ENCODE measurements at regions not wholly inside any gene's neighbourhood (a gene's known extent, or its start where the extent isn't known, plus 50 kb on each side); places are given as distances from the start of the nearest gene placed in this dataset.

DNA sequence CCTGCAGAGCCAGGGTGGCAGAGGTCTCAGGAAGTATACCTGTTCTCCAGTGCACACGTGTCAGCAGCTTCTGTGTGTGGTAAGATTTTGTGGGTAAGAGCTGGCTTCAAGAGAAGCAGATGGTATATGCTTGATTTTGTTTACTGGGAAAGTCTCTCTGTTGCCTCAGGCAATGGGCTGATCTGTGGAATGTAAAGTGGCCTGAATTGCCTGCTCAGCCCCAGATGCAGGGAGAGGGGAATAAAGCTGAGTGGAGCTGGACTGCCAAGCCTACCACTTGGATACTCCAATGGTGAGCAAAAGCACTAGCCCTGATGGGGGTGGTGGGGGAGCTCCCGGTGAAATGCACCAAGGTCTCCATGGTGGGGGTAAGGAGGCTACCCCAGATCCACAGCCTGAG lies 156.1 kb downstream of the WDR11 start:
- no peak overlapping the region for H3K27ac ChIP-seq (ENCODE audit: low read length)
- no peak overlapping the region for H3K4me3 ChIP-seq (ENCODE audit: low read length)
- no peaks in the 10 kb centered on the region for H3K9me2 ChIP-seq (ENCODE audit: insufficient read depth, low read length)
- H3K9me3 ChIP-seq (ENCODE audit: low read length), result peaks cover 8% of the 10 kb centered on the region
- H3F3A ChIP-seq (ENCODE audit: insufficient read depth, low read length, poor library complexity, severe bottlenecking), result no peaks in the 10 kb centered on the region
- no peaks in the 10 kb centered on the region for H3K27me3 ChIP-seq (ENCODE audit: insufficient read depth, low read depth, low read length)
- H2AFZ ChIP-seq (ENCODE audit: low read depth, low read length), result no peak overlapping the region
- TF ChIP-seq SMC3 (conservative IDR thresholded peaks at IDR 0.05; ENCODE audit: poor library complexity) (no peak), EP300 (conservative IDR thresholded peaks at IDR 0.05; ENCODE audit: poor library complexity, severe bottlenecking) (no peak), RAD21 (conservative IDR thresholded peaks at IDR 0.05) (no peak), POLR2AphosphoS5 (IDR thresholded peaks at IDR 0.05) (no peak)
- H4K20me1 ChIP-seq (ENCODE audit: insufficient read depth), result no peaks in the 10 kb centered on the region
- no peaks in the 10 kb centered on the region for H3K36me3 ChIP-seq (ENCODE audit: insufficient read depth, low read length)
- H3K9ac ChIP-seq (ENCODE audit: low read length), result no peak overlapping the region
- no peak overlapping the region for H3K4me2 ChIP-seq (ENCODE audit: low read length)
- no peaks in the 10 kb centered on the region for H3K79me2 ChIP-seq (replicated peaks; ENCODE audit: insufficient read depth, low read length)

DNA sequence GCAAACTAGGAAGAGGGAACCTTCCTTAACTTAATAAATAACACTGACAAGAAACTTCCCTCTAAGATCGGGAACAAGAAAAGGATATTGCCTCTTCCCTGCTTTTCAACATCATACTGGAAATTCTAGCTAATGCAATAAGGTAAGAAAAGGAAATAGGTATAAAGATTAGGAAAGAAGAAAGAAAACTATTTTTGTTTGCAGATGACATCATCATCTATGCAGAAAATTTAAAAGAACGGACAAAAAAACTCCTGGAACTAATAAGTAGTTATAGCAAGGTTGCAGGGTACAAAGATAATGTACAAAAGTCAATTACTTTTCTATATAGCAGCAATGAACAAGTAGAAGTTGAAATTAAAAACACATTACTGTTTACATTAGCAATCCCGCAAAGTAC lies 164.8 kb downstream of the WDR11 start:
- Histone ChIP-seq H3K4me2 (ENCODE audit: low read length) (no peak overlapping the region), H3K9me2 (ENCODE audit: insufficient read depth, low read length) (no peaks in the 10 kb centered on the region), H3K27me3 (ENCODE audit: insufficient read depth, low read depth, low read length) (no peaks in the 10 kb centered on the region), H2AFZ (ENCODE audit: low read depth, low read length) (no peak overlapping the region), H3K36me3 (ENCODE audit: insufficient read depth, low read length) (no peaks in the 10 kb centered on the region), H3K9me3 (ENCODE audit: low read length) (peaks cover 5% of the 10 kb centered on the region), H3K27ac (ENCODE audit: low read length) (no peak overlapping the region), H3K9ac (ENCODE audit: low read length) (no peak overlapping the region), H3F3A (ENCODE audit: insufficient read depth, low read length, poor library complexity, severe bottlenecking) (no peaks in the 10 kb centered on the region), H3K4me3 (ENCODE audit: low read length) (no peak overlapping the region), H4K20me1 (ENCODE audit: insufficient read depth) (no peaks in the 10 kb centered on the region), H3K79me2 (replicated peaks; ENCODE audit: insufficient read depth, low read length) (no peaks in the 10 kb centered on the region)
- TF ChIP-seq SMC3 (conservative IDR thresholded peaks at IDR 0.05; ENCODE audit: poor library complexity) (no peak), RAD21 (conservative IDR thresholded peaks at IDR 0.05) (no peak), POLR2AphosphoS5 (IDR thresholded peaks at IDR 0.05) (no peak), EP300 (conservative IDR thresholded peaks at IDR 0.05; ENCODE audit: poor library complexity, severe bottlenecking) (no peak), EZH2 (IDR thresholded peaks at IDR 0.05; ENCODE audit: borderline replicate concordance, insufficient read depth, low read length, poor library complexity, severe bottlenecking) (no peak), TAF1 (IDR thresholded peaks at IDR 0.05; ENCODE audit: low read depth) (no peak), MXI1 (conservative IDR thresholded peaks at IDR 0.05; ENCODE audit: poor library complexity, severe bottlenecking) (no peak)
- TF ChIP-seq, protein P1, sequence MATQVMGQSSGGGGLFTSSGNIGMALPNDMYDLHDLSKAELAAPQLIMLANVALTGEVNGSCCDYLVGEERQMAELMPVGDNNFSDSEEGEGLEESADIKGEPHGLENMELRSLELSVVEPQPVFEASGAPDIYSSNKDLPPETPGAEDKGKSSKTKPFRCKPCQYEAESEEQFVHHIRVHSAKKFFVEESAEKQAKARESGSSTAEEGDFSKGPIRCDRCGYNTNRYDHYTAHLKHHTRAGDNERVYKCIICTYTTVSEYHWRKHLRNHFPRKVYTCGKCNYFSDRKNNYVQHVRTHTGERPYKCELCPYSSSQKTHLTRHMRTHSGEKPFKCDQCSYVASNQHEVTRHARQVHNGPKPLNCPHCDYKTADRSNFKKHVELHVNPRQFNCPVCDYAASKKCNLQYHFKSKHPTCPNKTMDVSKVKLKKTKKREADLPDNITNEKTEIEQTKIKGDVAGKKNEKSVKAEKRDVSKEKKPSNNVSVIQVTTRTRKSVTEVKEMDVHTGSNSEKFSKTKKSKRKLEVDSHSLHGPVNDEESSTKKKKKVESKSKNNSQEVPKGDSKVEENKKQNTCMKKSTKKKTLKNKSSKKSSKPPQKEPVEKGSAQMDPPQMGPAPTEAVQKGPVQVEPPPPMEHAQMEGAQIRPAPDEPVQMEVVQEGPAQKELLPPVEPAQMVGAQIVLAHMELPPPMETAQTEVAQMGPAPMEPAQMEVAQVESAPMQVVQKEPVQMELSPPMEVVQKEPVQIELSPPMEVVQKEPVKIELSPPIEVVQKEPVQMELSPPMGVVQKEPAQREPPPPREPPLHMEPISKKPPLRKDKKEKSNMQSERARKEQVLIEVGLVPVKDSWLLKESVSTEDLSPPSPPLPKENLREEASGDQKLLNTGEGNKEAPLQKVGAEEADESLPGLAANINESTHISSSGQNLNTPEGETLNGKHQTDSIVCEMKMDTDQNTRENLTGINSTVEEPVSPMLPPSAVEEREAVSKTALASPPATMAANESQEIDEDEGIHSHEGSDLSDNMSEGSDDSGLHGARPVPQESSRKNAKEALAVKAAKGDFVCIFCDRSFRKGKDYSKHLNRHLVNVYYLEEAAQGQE (IDR thresholded peaks at IDR 0.05; ENCODE audit: borderline replicate concordance), result no peak
- TF ChIP-seq, protein P2, sequence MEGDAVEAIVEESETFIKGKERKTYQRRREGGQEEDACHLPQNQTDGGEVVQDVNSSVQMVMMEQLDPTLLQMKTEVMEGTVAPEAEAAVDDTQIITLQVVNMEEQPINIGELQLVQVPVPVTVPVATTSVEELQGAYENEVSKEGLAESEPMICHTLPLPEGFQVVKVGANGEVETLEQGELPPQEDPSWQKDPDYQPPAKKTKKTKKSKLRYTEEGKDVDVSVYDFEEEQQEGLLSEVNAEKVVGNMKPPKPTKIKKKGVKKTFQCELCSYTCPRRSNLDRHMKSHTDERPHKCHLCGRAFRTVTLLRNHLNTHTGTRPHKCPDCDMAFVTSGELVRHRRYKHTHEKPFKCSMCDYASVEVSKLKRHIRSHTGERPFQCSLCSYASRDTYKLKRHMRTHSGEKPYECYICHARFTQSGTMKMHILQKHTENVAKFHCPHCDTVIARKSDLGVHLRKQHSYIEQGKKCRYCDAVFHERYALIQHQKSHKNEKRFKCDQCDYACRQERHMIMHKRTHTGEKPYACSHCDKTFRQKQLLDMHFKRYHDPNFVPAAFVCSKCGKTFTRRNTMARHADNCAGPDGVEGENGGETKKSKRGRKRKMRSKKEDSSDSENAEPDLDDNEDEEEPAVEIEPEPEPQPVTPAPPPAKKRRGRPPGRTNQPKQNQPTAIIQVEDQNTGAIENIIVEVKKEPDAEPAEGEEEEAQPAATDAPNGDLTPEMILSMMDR (IDR thresholded peaks at IDR 0.05; ENCODE audit: poor library complexity, severe bottlenecking), result no peak
